Loucy (cell line): ENCODE measurements at regions not wholly inside any gene's neighbourhood (a gene's known extent, or its start where the extent isn't known, plus 50 kb on each side); places are given as distances from the start of the nearest gene placed in this dataset.

Experiments used
- EZH2phosphoT487 ChIP-seq: fragments of 200-600 bp; IDR thresholded peaks from 2 replicates; pipeline ENCODE4 v1.6.1; 2018; ENCODE audit warnings: antibody characterized with exemption, mild to moderate bottlenecking, moderate library complexity, borderline replicate concordance
- TF ChIP-seq, protein P1 (sequence below): fragments of 200-600 bp; sonication (generic); conservative IDR thresholded peaks from 2 replicates; pipeline ENCODE4 v1.5.1; 2014; ENCODE audit warnings: mild to moderate bottlenecking, antibody characterized with exemption, low read length

DNA sequence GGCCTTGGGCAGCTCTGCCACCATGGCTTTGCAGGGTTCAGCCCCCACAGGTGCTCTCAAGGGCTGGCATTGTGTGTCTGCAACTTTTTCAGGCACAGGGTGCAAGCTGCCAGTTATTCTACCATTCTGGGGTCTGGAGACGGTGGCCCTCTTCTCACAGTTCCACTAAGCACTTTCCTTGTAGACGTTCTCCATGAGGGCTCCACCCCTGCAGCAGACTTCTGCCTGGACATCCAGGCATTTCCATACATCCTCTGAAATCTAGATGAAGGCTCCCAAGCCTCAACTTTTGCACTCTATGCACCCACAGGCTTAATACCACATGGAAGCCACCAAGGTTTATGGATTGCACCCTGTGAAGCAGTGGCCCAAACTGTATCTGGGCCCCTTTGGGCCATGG lies 91.0 kb upstream of the RND3 start:
- TF ChIP-seq, protein P1, sequence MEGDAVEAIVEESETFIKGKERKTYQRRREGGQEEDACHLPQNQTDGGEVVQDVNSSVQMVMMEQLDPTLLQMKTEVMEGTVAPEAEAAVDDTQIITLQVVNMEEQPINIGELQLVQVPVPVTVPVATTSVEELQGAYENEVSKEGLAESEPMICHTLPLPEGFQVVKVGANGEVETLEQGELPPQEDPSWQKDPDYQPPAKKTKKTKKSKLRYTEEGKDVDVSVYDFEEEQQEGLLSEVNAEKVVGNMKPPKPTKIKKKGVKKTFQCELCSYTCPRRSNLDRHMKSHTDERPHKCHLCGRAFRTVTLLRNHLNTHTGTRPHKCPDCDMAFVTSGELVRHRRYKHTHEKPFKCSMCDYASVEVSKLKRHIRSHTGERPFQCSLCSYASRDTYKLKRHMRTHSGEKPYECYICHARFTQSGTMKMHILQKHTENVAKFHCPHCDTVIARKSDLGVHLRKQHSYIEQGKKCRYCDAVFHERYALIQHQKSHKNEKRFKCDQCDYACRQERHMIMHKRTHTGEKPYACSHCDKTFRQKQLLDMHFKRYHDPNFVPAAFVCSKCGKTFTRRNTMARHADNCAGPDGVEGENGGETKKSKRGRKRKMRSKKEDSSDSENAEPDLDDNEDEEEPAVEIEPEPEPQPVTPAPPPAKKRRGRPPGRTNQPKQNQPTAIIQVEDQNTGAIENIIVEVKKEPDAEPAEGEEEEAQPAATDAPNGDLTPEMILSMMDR, result no peak
- TF ChIP-seq EZH2phosphoT487, result no peak
